ENCODE measurements at regions not wholly inside any gene's neighbourhood (a gene's known extent, or its start where the extent isn't known, plus 50 kb on each side); places are given as distances from the start of the nearest gene placed in this dataset.

GRCh38 chr10:8305876-8306652 lies 251.6 kb downstream of the GATA3 start:
- TF ChIP-seq, protein P1, sequence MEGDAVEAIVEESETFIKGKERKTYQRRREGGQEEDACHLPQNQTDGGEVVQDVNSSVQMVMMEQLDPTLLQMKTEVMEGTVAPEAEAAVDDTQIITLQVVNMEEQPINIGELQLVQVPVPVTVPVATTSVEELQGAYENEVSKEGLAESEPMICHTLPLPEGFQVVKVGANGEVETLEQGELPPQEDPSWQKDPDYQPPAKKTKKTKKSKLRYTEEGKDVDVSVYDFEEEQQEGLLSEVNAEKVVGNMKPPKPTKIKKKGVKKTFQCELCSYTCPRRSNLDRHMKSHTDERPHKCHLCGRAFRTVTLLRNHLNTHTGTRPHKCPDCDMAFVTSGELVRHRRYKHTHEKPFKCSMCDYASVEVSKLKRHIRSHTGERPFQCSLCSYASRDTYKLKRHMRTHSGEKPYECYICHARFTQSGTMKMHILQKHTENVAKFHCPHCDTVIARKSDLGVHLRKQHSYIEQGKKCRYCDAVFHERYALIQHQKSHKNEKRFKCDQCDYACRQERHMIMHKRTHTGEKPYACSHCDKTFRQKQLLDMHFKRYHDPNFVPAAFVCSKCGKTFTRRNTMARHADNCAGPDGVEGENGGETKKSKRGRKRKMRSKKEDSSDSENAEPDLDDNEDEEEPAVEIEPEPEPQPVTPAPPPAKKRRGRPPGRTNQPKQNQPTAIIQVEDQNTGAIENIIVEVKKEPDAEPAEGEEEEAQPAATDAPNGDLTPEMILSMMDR (IDR thresholded peaks at IDR 0.05; ENCODE audit: insufficient read depth, low read length, poor library complexity, severe bottlenecking): no peak
- no peak for TF ChIP-seq EZH2phosphoT487 (conservative IDR thresholded peaks at IDR 0.05; ENCODE audit: low read length)
